GM18870 (cell line): ENCODE measurements at regions not wholly inside any gene's neighbourhood (a gene's known extent, or its start where the extent isn't known, plus 50 kb on each side); places are given as distances from the start of the nearest gene placed in this dataset.
"Not testable (repeated sequence)": the region's sequence is repeated elsewhere in the genome, so short reads cannot be mapped to it uniquely, and the experiment has no call there.

Experiments used
- ATAC-seq: cut with Tn5 transposase; IDR thresholded peaks from one replicate; pipeline ENCODE4 v1.9.1; 2021; ENCODE audit warnings: moderate library complexity; ENCODE audit not compliant: unreplicated experiment

GRCh38 chr6:165173484-165173883 is 135.9 kb downstream of the C6orf118 start:
- ATAC-seq: no peak

GRCh38 chr6:165167861-165168260 is 141.5 kb downstream of the C6orf118 start:
- no peak for ATAC-seq

- no peak for ATAC-seq
These were observed 142.1 kb downstream of the C6orf118 start for GRCh38 chr6:165167311-165167710.

- no peak for ATAC-seq
These were observed 145.9 kb downstream of the C6orf118 start for GRCh38 chr6:165163519-165163918.

GRCh38 chr6:165159460-165159859 is 149.9 kb downstream of the C6orf118 start:
- ATAC-seq: no peak

- ATAC-seq: no peak
These were observed 162.9 kb downstream of the C6orf118 start for GRCh38 chr6:165146456-165146855.

GRCh38 chr6:165135889-165136288 is 173.5 kb downstream of the C6orf118 start:
- no peak for ATAC-seq

GRCh38 chr6:165129086-165129485 is 180.3 kb downstream of the C6orf118 start:
- no peak for ATAC-seq

- not testable (repeated sequence) for ATAC-seq
These were observed 181.7 kb downstream of the C6orf118 start for GRCh38 chr6:165127743-165128142.

GRCh38 chr6:165124681-165125080 is 184.7 kb downstream of the C6orf118 start:
- not testable (repeated sequence) for ATAC-seq

- ATAC-seq: no peak
These were observed 190.0 kb downstream of the C6orf118 start for GRCh38 chr6:165119231-165120020.

GRCh38 chr6:165118736-165119135 is 190.7 kb downstream of the C6orf118 start:
- ATAC-seq: no peak

GRCh38 chr6:165117806-165118205 is 191.6 kb downstream of the C6orf118 start:
- ATAC-seq: no peak

GRCh38 chr6:165117121-165117520 is 192.3 kb downstream of the C6orf118 start:
- no peak for ATAC-seq

GRCh38 chr6:165110860-165111259 is 198.5 kb downstream of the C6orf118 start:
- no peak for ATAC-seq

- ATAC-seq: no peak
These were observed 200.4 kb downstream of the C6orf118 start for GRCh38 chr6:165109011-165109410.

GRCh38 chr6:165106261-165106660 is 203.1 kb downstream of the C6orf118 start:
- ATAC-seq: no peak

- ATAC-seq: no peak
These were observed 211.2 kb downstream of the C6orf118 start for GRCh38 chr6:165098165-165098564.

- no peak for ATAC-seq
These were observed 212.5 kb downstream of the C6orf118 start for GRCh38 chr6:165096868-165097267.

- no peak for ATAC-seq
These were observed 213.2 kb downstream of the C6orf118 start for GRCh38 chr6:165096209-165096608.

- no peak for ATAC-seq
These were observed 216.4 kb downstream of the C6orf118 start for GRCh38 chr6:165092881-165093595.

GRCh38 chr6:165091121-165091785 is 218.2 kb downstream of the C6orf118 start:
- no peak for ATAC-seq
